ENCODE measurements at regions not wholly inside any gene's neighbourhood (a gene's known extent, or its start where the extent isn't known, plus 50 kb on each side); places are given as distances from the start of the nearest gene placed in this dataset.

DNA sequence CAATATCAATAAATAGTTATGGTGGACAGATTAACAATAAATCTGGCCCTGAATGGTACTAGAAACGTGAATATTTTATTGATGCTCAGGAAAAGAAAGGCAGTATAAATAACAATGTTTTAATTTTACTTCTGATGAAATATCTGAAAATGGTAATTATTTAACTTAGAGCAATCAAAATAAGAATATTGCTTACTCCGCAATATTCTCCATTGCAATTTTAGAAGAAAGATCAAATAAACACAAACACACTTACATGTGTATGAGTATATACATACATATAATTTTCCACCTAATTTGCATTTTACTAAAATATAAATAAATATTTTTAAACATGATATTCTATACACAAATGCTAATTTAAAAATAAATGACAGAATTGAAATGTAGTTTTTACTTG is 1130.5 kb downstream of the NCAM2 start:
- no peak overlapping the region for H3K27ac Mint-ChIP-seq
- no peaks in the 10 kb centered on the region for H3K4me1 Mint-ChIP-seq (ENCODE audit: low read depth)
- DNase-seq (ENCODE audit: low spot score, unreplicated experiment) = no peak
- H3K4me3 Mint-ChIP-seq (ENCODE audit: low read depth) = no peak overlapping the region
- H3K9me3 Mint-ChIP-seq (ENCODE audit: low read depth) = no peaks in the 10 kb centered on the region
- no peaks in the 10 kb centered on the region for H3K27me3 Mint-ChIP-seq
- TF ChIP-seq, protein P1, sequence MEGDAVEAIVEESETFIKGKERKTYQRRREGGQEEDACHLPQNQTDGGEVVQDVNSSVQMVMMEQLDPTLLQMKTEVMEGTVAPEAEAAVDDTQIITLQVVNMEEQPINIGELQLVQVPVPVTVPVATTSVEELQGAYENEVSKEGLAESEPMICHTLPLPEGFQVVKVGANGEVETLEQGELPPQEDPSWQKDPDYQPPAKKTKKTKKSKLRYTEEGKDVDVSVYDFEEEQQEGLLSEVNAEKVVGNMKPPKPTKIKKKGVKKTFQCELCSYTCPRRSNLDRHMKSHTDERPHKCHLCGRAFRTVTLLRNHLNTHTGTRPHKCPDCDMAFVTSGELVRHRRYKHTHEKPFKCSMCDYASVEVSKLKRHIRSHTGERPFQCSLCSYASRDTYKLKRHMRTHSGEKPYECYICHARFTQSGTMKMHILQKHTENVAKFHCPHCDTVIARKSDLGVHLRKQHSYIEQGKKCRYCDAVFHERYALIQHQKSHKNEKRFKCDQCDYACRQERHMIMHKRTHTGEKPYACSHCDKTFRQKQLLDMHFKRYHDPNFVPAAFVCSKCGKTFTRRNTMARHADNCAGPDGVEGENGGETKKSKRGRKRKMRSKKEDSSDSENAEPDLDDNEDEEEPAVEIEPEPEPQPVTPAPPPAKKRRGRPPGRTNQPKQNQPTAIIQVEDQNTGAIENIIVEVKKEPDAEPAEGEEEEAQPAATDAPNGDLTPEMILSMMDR (IDR thresholded peaks at IDR 0.05; ENCODE audit: unreplicated experiment) = no peak
- H3K36me3 Mint-ChIP-seq (ENCODE audit: insufficient read depth) = no peaks in the 10 kb centered on the region

DNA sequence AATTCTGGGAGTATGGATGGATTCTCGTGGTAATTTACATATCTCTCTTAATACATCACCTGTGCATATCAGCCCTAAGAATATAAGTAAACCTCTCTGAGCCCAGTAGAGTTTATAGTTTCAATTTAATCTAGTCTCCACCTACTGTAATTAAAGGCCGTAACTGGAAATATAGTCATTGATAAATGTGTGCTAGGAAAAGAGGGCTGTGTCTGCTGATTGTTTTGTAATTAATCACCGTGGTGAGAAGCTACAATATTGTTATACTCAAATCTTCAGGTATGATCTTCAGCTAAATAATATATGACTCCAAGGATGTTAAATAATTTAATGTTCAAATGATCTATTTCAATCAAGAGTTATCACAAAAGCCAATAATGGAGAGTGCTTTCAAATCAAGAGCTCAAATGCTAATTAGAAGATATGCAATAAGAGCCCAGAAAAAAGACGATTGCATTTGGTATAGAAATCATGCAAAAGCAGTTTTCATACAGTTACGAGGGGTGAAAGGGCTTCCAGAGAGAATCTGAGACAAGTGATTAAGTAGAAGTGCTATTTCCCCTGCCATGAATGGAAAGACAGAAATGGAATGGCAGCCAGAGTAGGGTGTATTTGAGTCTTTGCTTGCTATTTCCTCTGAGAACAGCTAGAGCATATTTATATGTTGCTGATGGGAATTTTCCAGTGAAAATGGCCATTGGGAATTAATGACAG is 1134.3 kb downstream of the NCAM2 start:
- Mint-ChIP-seq H3K27me3 (no peaks in the 10 kb centered on the region), H3K27ac (no peak overlapping the region), H3K36me3 (ENCODE audit: insufficient read depth) (no peaks in the 10 kb centered on the region), H3K4me1 (ENCODE audit: low read depth) (no peaks in the 10 kb centered on the region), H3K9me3 (ENCODE audit: low read depth) (no peaks in the 10 kb centered on the region), H3K4me3 (ENCODE audit: low read depth) (no peak overlapping the region)
- TF ChIP-seq, protein P1 (IDR thresholded peaks at IDR 0.05; ENCODE audit: unreplicated experiment) = no peak
- no peak for DNase-seq (ENCODE audit: low spot score, unreplicated experiment)

DNA sequence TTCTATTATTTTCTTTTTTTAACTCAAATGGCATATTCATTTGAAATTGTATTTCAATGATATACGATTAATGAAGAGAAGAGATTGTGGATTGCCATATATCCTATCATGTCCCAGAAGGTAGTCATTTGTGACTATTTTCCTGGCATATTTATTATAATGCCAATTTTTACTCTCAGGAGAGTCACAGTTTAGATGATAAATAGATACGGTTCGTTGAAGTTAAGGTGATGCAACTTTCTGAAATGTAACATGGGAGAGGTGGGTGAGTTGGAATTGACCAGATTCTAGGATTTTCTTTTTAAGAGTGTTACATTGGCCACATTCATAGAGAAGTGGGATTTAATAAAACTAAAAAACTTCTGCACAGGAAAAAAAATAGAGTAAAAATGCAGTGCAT is 1138.5 kb downstream of the NCAM2 start:
- Mint-ChIP-seq H3K27ac (no peak overlapping the region), H3K36me3 (ENCODE audit: insufficient read depth) (no peaks in the 10 kb centered on the region), H3K27me3 (no peaks in the 10 kb centered on the region), H3K9me3 (ENCODE audit: low read depth) (no peaks in the 10 kb centered on the region), H3K4me3 (ENCODE audit: low read depth) (no peak overlapping the region), H3K4me1 (ENCODE audit: low read depth) (no peaks in the 10 kb centered on the region)
- no peak for DNase-seq (ENCODE audit: low spot score, unreplicated experiment)
- TF ChIP-seq, protein P1 (IDR thresholded peaks at IDR 0.05; ENCODE audit: unreplicated experiment) = no peak

DNA sequence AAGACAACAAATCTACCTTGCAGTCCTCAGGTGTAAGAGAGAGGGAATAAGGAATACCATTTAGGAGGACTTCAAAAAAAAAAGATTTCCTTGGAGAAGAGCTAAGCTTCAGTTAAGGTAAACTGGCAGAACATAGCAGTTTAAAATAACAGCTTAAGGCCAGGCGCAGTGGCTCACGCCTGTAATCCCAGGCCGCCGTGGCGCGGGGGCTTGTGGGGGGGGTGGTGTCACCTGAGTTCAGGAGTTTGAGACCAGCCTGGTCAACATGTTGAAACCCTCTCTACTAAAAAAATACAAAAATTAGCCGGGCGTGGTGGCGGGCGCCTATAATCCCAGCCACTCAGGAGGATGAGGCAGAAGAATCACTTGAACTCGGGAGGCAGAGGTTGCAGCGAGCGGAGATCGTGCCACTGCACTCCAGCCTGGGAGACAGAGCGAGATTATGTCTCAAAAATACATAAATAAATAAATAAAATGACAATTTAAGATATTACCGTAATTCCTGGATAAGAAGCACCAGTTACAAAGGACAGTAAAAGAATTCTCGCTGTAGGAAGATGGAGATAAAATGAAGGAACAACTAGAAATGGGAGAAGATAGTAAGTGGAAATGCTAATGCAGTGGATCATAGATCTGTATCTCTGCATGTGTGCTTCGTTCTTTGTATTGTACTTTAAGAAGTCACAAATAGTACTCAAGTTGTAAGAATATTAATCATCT is 1140.2 kb downstream of the NCAM2 start:
- Mint-ChIP-seq H3K36me3 (ENCODE audit: insufficient read depth) (no peaks in the 10 kb centered on the region), H3K27ac (no peak overlapping the region), H3K9me3 (ENCODE audit: low read depth) (no peaks in the 10 kb centered on the region), H3K4me1 (ENCODE audit: low read depth) (no peaks in the 10 kb centered on the region), H3K4me3 (ENCODE audit: low read depth) (no peak overlapping the region), H3K27me3 (no peaks in the 10 kb centered on the region)
- TF ChIP-seq, protein P1 (IDR thresholded peaks at IDR 0.05; ENCODE audit: unreplicated experiment) = no peak
- DNase-seq (ENCODE audit: low spot score, unreplicated experiment) = no peak

DNA sequence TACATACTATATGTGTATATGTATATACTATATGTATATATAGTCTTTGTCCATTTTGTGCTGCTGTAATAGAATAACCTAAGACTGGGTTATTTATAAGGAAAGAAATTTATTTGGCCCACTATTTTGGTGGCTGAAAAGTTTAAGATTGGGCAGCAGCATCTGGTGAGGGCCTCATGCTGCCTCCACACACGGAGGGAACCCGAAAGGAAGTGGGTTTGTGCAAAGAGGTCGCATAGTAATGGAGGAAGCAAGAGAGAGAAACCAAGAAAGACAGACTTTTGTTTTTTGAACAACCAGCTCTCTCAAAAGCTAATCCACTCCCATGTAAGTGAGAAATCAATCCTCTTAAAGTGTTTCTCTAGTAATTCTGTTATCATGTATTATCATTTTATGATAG is 1147.3 kb downstream of the NCAM2 start:
- Mint-ChIP-seq H3K4me1 (ENCODE audit: low read depth) (no peaks in the 10 kb centered on the region), H3K27me3 (no peaks in the 10 kb centered on the region), H3K36me3 (ENCODE audit: insufficient read depth) (no peaks in the 10 kb centered on the region), H3K9me3 (ENCODE audit: low read depth) (peaks cover 12% of the 10 kb centered on the region), H3K27ac (no peak overlapping the region), H3K4me3 (ENCODE audit: low read depth) (no peak overlapping the region)
- no peak for DNase-seq (ENCODE audit: low spot score, unreplicated experiment)
- TF ChIP-seq, protein P1 (IDR thresholded peaks at IDR 0.05; ENCODE audit: unreplicated experiment) = no peak

Measured in progenitor cell of endocrine pancreas (in vitro differentiated cells).